Gastroesophageal sphincter (tissue), 3 donors: ENCODE measurements at regions not wholly inside any gene's neighbourhood (a gene's known extent, or its start where the extent isn't known, plus 50 kb on each side); places are given as distances from the start of the nearest gene placed in this dataset.

Experiments
- EP300 ChIP-seq: sonication (generic); formaldehyde crosslinking; IDR thresholded peaks from one replicate; pipeline ENCODE4 v1.6.1; 2017; ENCODE audit warnings: antibody characterized with exemption, mild to moderate bottlenecking
- TF ChIP-seq, protein P1 (sequence below), 4 experiments: fragments of 200-600 bp in 2 of 4; fragments of 450-650 bp in 2 of 4; sonication (generic) in 1 of 4; IDR thresholded peaks; one replicate each; pipeline ENCODE4 v1.5.1; 2017 to 2019; ENCODE audit warnings: antibody characterized with exemption in 4 of 4, mild to moderate bottlenecking in 2 of 4, moderate library complexity in 2 of 4

DNA sequence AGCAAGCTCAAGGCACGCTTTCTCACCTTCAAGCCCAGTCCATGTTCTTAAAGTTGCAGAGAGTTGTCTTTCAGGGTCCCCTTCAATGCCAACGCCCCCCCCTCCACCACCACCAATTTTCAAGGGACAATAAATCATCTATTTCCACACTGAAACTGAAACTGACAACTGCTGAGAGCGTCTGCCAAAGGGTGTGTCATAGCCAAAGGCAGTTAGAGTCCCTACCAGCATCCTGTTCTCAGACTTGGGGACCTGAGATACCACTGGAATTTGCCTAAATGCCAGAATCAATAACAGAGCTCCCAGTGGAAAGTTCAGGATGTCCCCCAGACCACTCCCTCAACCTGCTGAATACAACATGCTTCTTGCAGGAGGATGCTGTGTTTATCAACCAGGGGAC lies 133.2 kb upstream of the SOX9 start:
- TF ChIP-seq, protein P1, sequence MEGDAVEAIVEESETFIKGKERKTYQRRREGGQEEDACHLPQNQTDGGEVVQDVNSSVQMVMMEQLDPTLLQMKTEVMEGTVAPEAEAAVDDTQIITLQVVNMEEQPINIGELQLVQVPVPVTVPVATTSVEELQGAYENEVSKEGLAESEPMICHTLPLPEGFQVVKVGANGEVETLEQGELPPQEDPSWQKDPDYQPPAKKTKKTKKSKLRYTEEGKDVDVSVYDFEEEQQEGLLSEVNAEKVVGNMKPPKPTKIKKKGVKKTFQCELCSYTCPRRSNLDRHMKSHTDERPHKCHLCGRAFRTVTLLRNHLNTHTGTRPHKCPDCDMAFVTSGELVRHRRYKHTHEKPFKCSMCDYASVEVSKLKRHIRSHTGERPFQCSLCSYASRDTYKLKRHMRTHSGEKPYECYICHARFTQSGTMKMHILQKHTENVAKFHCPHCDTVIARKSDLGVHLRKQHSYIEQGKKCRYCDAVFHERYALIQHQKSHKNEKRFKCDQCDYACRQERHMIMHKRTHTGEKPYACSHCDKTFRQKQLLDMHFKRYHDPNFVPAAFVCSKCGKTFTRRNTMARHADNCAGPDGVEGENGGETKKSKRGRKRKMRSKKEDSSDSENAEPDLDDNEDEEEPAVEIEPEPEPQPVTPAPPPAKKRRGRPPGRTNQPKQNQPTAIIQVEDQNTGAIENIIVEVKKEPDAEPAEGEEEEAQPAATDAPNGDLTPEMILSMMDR (IDR thresholded peaks at IDR 0.05) = no peak
- TF ChIP-seq EP300 = no peak
